ENCODE measurements at regions not wholly inside any gene's neighbourhood (a gene's known extent, or its start where the extent isn't known, plus 50 kb on each side); places are given as distances from the start of the nearest gene placed in this dataset.

- TF ChIP-seq CTCF (IDR thresholded peaks at IDR 0.05) (no peak), EZH2 (IDR thresholded peaks at IDR 0.05) (no peak), EZH2phosphoT487 (IDR thresholded peaks at IDR 0.05) (no peak)
Observed at GRCh38 chr2:6031200-6031867, 339.1 kb downstream of the SOX11 start.

Data from neural progenitor cell (in vitro differentiated cells).